Uterus (tissue), 2 donors: ENCODE measurements at regions not wholly inside any gene's neighbourhood (a gene's known extent, or its start where the extent isn't known, plus 50 kb on each side); places are given as distances from the start of the nearest gene placed in this dataset.

ENCODE experiments used
- POLR2A ChIP-seq, 2 donors: fragments of 450-650 bp; IDR thresholded peaks; one replicate each; pipeline ENCODE4 v1.6.1; 2016; ENCODE audit warnings: antibody characterized with exemption in 2 of 2, mild to moderate bottlenecking in 1 of 2, moderate library complexity in 1 of 2
- TF ChIP-seq, protein P1 (sequence below), 4 experiments: fragments of 200-600 bp in 2 of 4; fragments of 450-650 bp in 2 of 4; sonication (generic) in 2 of 4; IDR thresholded peaks; one replicate each; pipeline ENCODE4 v1.5.1; 2016 to 2019; ENCODE audit warnings: antibody characterized with exemption in 4 of 4, mild to moderate bottlenecking in 2 of 4, moderate library complexity in 1 of 4

- no peak for TF ChIP-seq POLR2A (IDR thresholded peaks at IDR 0.05)
- TF ChIP-seq, protein P1, sequence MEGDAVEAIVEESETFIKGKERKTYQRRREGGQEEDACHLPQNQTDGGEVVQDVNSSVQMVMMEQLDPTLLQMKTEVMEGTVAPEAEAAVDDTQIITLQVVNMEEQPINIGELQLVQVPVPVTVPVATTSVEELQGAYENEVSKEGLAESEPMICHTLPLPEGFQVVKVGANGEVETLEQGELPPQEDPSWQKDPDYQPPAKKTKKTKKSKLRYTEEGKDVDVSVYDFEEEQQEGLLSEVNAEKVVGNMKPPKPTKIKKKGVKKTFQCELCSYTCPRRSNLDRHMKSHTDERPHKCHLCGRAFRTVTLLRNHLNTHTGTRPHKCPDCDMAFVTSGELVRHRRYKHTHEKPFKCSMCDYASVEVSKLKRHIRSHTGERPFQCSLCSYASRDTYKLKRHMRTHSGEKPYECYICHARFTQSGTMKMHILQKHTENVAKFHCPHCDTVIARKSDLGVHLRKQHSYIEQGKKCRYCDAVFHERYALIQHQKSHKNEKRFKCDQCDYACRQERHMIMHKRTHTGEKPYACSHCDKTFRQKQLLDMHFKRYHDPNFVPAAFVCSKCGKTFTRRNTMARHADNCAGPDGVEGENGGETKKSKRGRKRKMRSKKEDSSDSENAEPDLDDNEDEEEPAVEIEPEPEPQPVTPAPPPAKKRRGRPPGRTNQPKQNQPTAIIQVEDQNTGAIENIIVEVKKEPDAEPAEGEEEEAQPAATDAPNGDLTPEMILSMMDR (IDR thresholded peaks at IDR 0.05), result no peak
These were observed 98.5 kb upstream of the ADGRL2 start for GRCh38 chr1:81702079-81702715.
